ENCODE measurements at regions not wholly inside any gene's neighbourhood (a gene's known extent, or its start where the extent isn't known, plus 50 kb on each side); places are given as distances from the start of the nearest gene placed in this dataset.
"Not testable (repeated sequence)": the region's sequence is repeated elsewhere in the genome, so short reads cannot be mapped to it uniquely, and the experiment has no call there.

DNA sequence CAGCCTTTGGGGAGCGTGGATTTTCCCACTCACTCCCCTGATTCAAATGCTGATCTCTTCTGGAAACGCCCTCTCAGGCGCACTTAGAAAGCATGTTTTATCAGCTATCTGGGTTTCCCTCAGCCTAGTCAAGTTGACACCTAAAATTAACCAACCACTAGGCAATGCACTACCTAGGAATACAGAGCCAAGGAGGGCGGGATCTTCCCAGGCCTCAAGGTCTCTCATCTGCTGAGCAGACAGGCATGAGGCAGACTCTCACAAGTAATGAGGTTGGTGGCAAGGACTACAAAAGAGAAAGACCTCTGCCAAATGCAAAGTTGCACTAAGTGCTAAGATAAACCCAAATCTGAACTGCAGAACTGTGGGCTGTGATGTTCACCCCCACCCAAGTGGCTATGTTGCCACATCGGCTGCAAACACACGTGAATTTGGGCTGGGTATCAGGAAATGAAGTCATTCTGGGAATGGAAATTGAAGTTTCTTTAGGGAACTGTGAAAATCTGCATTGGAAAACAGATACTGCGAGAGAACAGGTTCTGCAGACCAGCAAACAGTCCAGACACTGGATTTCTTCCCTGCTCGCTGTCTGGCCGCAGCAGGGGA lies 186.6 kb downstream of the LMLN start:
- intact Hi-C loops (cut with micrococcal nuclease); POLR2A ChIA-PET: not testable (repeated sequence)

DNA sequence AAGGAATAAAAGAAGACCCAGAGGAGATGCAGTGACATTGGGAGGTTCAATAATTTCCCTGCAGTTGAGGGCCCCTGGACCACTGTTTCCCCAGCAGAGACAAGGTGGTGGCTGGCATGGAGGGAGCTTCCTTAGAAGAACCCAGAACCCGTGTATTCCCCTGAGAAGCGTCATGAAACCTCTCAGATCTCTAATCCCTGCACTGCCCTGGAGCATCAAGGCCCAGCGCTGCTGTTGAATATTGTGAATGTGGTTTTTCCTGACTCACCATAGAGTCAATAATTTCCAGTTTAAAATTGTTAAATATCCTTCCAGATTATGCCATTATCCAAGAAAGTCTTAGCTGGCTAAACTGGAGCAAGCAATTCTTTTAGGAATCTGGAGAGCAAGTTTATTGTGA lies 187.2 kb downstream of the LMLN start:
- H3K79me2 ChIP-seq (ENCODE audit: control insufficient read depth, insufficient read depth, low read length); ATAC-seq; DNase-seq (ENCODE audit: extremely low read depth in 1 of 4, low spot score in 3 of 4); in situ Hi-C loops (cut with MboI); H2AFZ ChIP-seq (ENCODE audit: low read depth, low read length); H3K27ac ChIP-seq (ENCODE audit: extremely low read depth, low read depth, low read length); H3K4me3 ChIP-seq; H3K27me3 ChIP-seq (ENCODE audit: control insufficient read depth in 2 of 2, insufficient read depth in 2 of 2, low read length in 2 of 2); intact Hi-C loops (cut with micrococcal nuclease); H3K9ac ChIP-seq (ENCODE audit: insufficient read depth in 1 of 2, low read depth in 2 of 2, low read length in 2 of 2); CTCF ChIA-PET (ENCODE audit: low intra/inter-chr PET ratio); H4K20me1 ChIP-seq (replicated peaks; ENCODE audit: control insufficient read depth, insufficient read depth, low read length); H3K4me2 ChIP-seq (ENCODE audit: insufficient read depth, low read length); FAIRE-seq; BruUV-seq (replicated peaks); H3K9me1 ChIP-seq (ENCODE audit: control insufficient read depth, insufficient read depth, low read length); H3K9me3 ChIP-seq (replicated peaks; ENCODE audit: control insufficient read depth, insufficient read depth, low read depth, low read length); POLR2A ChIA-PET; H3K36me3 ChIP-seq (ENCODE audit: control insufficient read depth, insufficient read depth, low read length); H3K4me1 ChIP-seq (replicated peaks in 1 of 2; ENCODE audit: control insufficient read depth in 2 of 2, insufficient read depth in 2 of 2, low read length in 2 of 2): not testable (repeated sequence)
- WGBS (ENCODE audit: insufficient coverage, low coverage, missing lambda C conversion rate): no CpG with 5 or more reads among the region's 3 CpGs

More for the DNA sequence above, 186.6 kb downstream of the LMLN start:
- ATAC-seq; H2AFZ ChIP-seq (ENCODE audit: low read depth, low read length); H3K27me3 ChIP-seq (ENCODE audit: control insufficient read depth in 2 of 2, insufficient read depth in 2 of 2, low read length in 2 of 2); in situ Hi-C loops (cut with MboI); H3K4me1 ChIP-seq (replicated peaks in 1 of 2; ENCODE audit: control insufficient read depth in 2 of 2, insufficient read depth in 2 of 2, low read length in 2 of 2); BruUV-seq (replicated peaks); H3K4me3 ChIP-seq; H4K20me1 ChIP-seq (replicated peaks; ENCODE audit: control insufficient read depth, insufficient read depth, low read length); H3K9ac ChIP-seq (ENCODE audit: insufficient read depth in 1 of 2, low read depth in 2 of 2, low read length in 2 of 2); H3K9me3 ChIP-seq (replicated peaks; ENCODE audit: control insufficient read depth, insufficient read depth, low read depth, low read length); H3K36me3 ChIP-seq (ENCODE audit: control insufficient read depth, insufficient read depth, low read length); CTCF ChIA-PET (ENCODE audit: low intra/inter-chr PET ratio); H3K79me2 ChIP-seq (ENCODE audit: control insufficient read depth, insufficient read depth, low read length); H3K4me2 ChIP-seq (ENCODE audit: insufficient read depth, low read length); H3K27ac ChIP-seq (ENCODE audit: extremely low read depth, low read depth, low read length); FAIRE-seq; DNase-seq (ENCODE audit: extremely low read depth in 1 of 4, low spot score in 3 of 4); H3K9me1 ChIP-seq (ENCODE audit: control insufficient read depth, insufficient read depth, low read length): not testable (repeated sequence)
- 42% methylated on average over 7 of the region's 9 CpGs for WGBS (ENCODE audit: insufficient coverage, low coverage, missing lambda C conversion rate)

Measured in K562 (cell line).